HEK293 (cell line): ENCODE measurements at regions not wholly inside any gene's neighbourhood (a gene's known extent, or its start where the extent isn't known, plus 50 kb on each side); places are given as distances from the start of the nearest gene placed in this dataset.

ENCODE experiments used
- CTCF ChIA-PET: fragments of 350-600 bp; formaldehyde crosslinking; extraction: SDS; loops from one replicate; lab custom pipeline; 2021; ENCODE audit warnings: antibody characterized with exemption; lab: Yijun Ruan, JAX
- POLR2A ChIA-PET: fragments of 300-600 bp; formaldehyde crosslinking; extraction: SDS; loops from one replicate; lab custom pipeline; 2020; ENCODE audit warnings: antibody characterized with exemption, inconsistent platforms; lab: Yijun Ruan, JAX
- H3K27ac ChIP-seq: fragments of 200-500 bp; sonication (Bioruptor generic); 2 replicates; pipeline ENCODE4 v1.5.1; 2014; ENCODE audit warnings: low read depth, low read length, control low read depth, inconsistent platforms; ENCODE audit errors: extremely low read depth
- H3K36me3 ChIP-seq, 2 experiments: fragments of 200-500 bp in 1 of 2; sonication (Bioruptor generic) in 1 of 2; 1 replicate in 1 of 2; 2 replicates in 1 of 2; pipeline ENCODE4 v1.5.1; 2014 to 2017; ENCODE audit warnings: inconsistent platforms in 2 of 2, low read length in 2 of 2; ENCODE audit not compliant: control insufficient read depth in 2 of 2, insufficient read depth in 1 of 2
- H3K4me1 ChIP-seq: fragments of 200-500 bp; sonication (Bioruptor generic); 2 replicates; pipeline ENCODE4 v1.5.1; 2014; ENCODE audit warnings: mild to moderate bottlenecking, low read length, inconsistent platforms; ENCODE audit not compliant: control insufficient read depth, insufficient read depth
- H3K4me3 ChIP-seq: 2 replicates; pipeline ENCODE4 v1.5.1; 2011; ENCODE audit warnings: low read depth, mild to moderate bottlenecking, control low read depth, low read length, moderate library complexity
- H3K9me3 ChIP-seq: fragments of 200-500 bp; sonication (Bioruptor generic); 2 replicates; pipeline ENCODE4 v1.5.1; 2014; ENCODE audit warnings: low read depth, low read length, inconsistent platforms; ENCODE audit not compliant: control insufficient read depth, insufficient read depth
- AEBP2 ChIP-seq: fragments of 450-650 bp; formaldehyde crosslinking; IDR thresholded peaks from 2 replicates; pipeline ENCODE4 v1.5.1; 2016; ENCODE audit warnings: missing biosample characterization, missing genetic modification characterization, borderline replicate concordance
- GLI4 ChIP-seq: fragments of 450-650 bp; formaldehyde crosslinking; IDR thresholded peaks from 2 replicates; pipeline ENCODE4 v1.5.1; 2016; ENCODE audit warnings: missing biosample characterization, missing genetic modification characterization
- HIC1 ChIP-seq: fragments of 450-650 bp; formaldehyde crosslinking; IDR thresholded peaks from 2 replicates; pipeline ENCODE4 v1.5.1; 2016; ENCODE audit warnings: missing biosample characterization, missing genetic modification characterization
- KLF10 ChIP-seq: fragments of 450-650 bp; IDR thresholded peaks from 2 replicates; pipeline ENCODE4 v1.5.1; 2018; ENCODE audit warnings: missing biosample characterization, mild to moderate bottlenecking, missing genetic modification characterization
- KLF17 ChIP-seq: fragments of 450-650 bp; formaldehyde crosslinking; IDR thresholded peaks from 2 replicates; pipeline ENCODE4 v1.5.1; 2016; ENCODE audit warnings: missing biosample characterization, missing genetic modification characterization
- KLF8 ChIP-seq: fragments of 450-650 bp; formaldehyde crosslinking; IDR thresholded peaks from 2 replicates; pipeline ENCODE4 v1.5.1; 2016; ENCODE audit warnings: missing biosample characterization, missing genetic modification characterization
- OSR2 ChIP-seq: fragments of 450-650 bp; formaldehyde crosslinking; IDR thresholded peaks from 2 replicates; pipeline ENCODE4 v1.5.1; 2016; ENCODE audit warnings: missing biosample characterization, missing genetic modification characterization
- SP7 ChIP-seq: fragments of 450-650 bp; formaldehyde crosslinking; IDR thresholded peaks from 2 replicates; pipeline ENCODE4 v1.5.1; 2016; ENCODE audit warnings: missing biosample characterization, missing genetic modification characterization
- TCF7L2 ChIP-seq: IDR thresholded peaks from 2 replicates; pipeline ENCODE4 v1.6.1; 2011; ENCODE audit warnings: low read depth, mild to moderate bottlenecking, inconsistent platforms, low read length, moderate library complexity, borderline replicate concordance
- ZBTB10 ChIP-seq: fragments of 450-650 bp; formaldehyde crosslinking; IDR thresholded peaks from 2 replicates; pipeline ENCODE4 v1.5.1; 2016; ENCODE audit warnings: missing biosample characterization, missing genetic modification characterization
- ZNF184 ChIP-seq: fragments of 450-650 bp; IDR thresholded peaks from 2 replicates; pipeline ENCODE4 v1.5.1; 2018; ENCODE audit warnings: missing biosample characterization, mild to moderate bottlenecking, missing genetic modification characterization
- ZNF280D ChIP-seq: fragments of 450-650 bp; formaldehyde crosslinking; IDR thresholded peaks from 2 replicates; pipeline ENCODE4 v1.5.1; 2016; ENCODE audit warnings: missing biosample characterization, missing genetic modification characterization
- ZNF324 ChIP-seq: fragments of 450-650 bp; formaldehyde crosslinking; IDR thresholded peaks from 2 replicates; pipeline ENCODE4 v1.5.1; 2016; ENCODE audit warnings: missing biosample characterization, missing genetic modification characterization
- ZNF449 ChIP-seq: fragments of 450-650 bp; formaldehyde crosslinking; IDR thresholded peaks from 2 replicates; pipeline ENCODE4 v1.5.1; 2017; ENCODE audit warnings: missing biosample characterization, mild to moderate bottlenecking, missing genetic modification characterization, moderate library complexity
- ZNF501 ChIP-seq: fragments of 450-650 bp; formaldehyde crosslinking; IDR thresholded peaks from 2 replicates; pipeline ENCODE4 v1.5.1; 2016; ENCODE audit warnings: missing biosample characterization, missing genetic modification characterization
- ZNF654 ChIP-seq: fragments of 450-650 bp; formaldehyde crosslinking; IDR thresholded peaks from 2 replicates; pipeline ENCODE4 v1.5.1; 2016; ENCODE audit warnings: low read depth, missing biosample characterization, missing genetic modification characterization
- ZNF707 ChIP-seq: fragments of 450-650 bp; formaldehyde crosslinking; IDR thresholded peaks from 2 replicates; pipeline ENCODE4 v1.5.1; 2016; ENCODE audit warnings: missing biosample characterization, missing genetic modification characterization
- ZNF747 ChIP-seq: fragments of 450-650 bp; formaldehyde crosslinking; IDR thresholded peaks from 2 replicates; pipeline ENCODE4 v1.5.1; 2016; ENCODE audit warnings: missing biosample characterization, missing genetic modification characterization
- ZNF76 ChIP-seq: fragments of 450-650 bp; formaldehyde crosslinking; IDR thresholded peaks from 2 replicates; pipeline ENCODE4; 2016; ENCODE audit warnings: low read depth, missing biosample characterization, missing genetic modification characterization, borderline replicate concordance
- ZSCAN5A ChIP-seq: fragments of 450-650 bp; formaldehyde crosslinking; IDR thresholded peaks from 2 replicates; pipeline ENCODE4 v1.5.1; 2016; ENCODE audit warnings: missing biosample characterization, missing genetic modification characterization

- CTCF ChIA-PET = no interaction called here
- H3K27ac ChIP-seq = no peak overlapping the region
- POLR2A ChIA-PET = no interaction called here
- H3K36me3 ChIP-seq = no peaks in the 10 kb centered on the region
- no peak for TF ChIP-seq ZNF280D (tag by site-specific recombination)
- no peak for TF ChIP-seq HIC1 (tag by site-specific recombination)
- no peak for TF ChIP-seq OSR2 (tag by site-specific recombination)
- no peaks in the 10 kb centered on the region for H3K9me3 ChIP-seq
- H3K4me3 ChIP-seq = no peak overlapping the region
- H3K4me1 ChIP-seq = no peaks in the 10 kb centered on the region
Measured at GRCh38 chr3:177929310-177929709, 606.9 kb upstream of the KCNMB2 start.

GRCh38 chr3:177930771-177931170, 605.5 kb upstream of the KCNMB2 start:
- no peaks in the 10 kb centered on the region for H3K36me3 ChIP-seq
- no peaks in the 10 kb centered on the region for H3K4me1 ChIP-seq
- H3K4me3 ChIP-seq = no peak overlapping the region
- ChIA-PET CTCF (no interaction called here), POLR2A (no interaction called here)
- H3K27ac ChIP-seq = no peak overlapping the region
- H3K9me3 ChIP-seq = no peaks in the 10 kb centered on the region
- TF ChIP-seq ZNF324 (tag by site-specific recombination) = no peak
- TF ChIP-seq KLF17 (tag by site-specific recombination) = no peak
- TF ChIP-seq SP7 = no peak
- no peak for TF ChIP-seq ZNF654 (tag by site-specific recombination)
- no peak for TF ChIP-seq AEBP2 (tag by site-specific recombination)
- TF ChIP-seq KLF8 (tag by site-specific recombination) = no peak
- TF ChIP-seq ZNF747 (tag by site-specific recombination) = no peak
- TF ChIP-seq KLF10 = no peak
- TF ChIP-seq ZSCAN5A (tag by site-specific recombination) = no peak
- TF ChIP-seq ZBTB10 = no peak
- TF ChIP-seq GLI4 = no peak
- TF ChIP-seq ZNF707 = no peak
- TF ChIP-seq ZNF76 (tag by site-specific recombination) = no peak
- TF ChIP-seq ZNF449 (tag by site-specific recombination) = no peak
- no peak for TF ChIP-seq TCF7L2
- no peak for TF ChIP-seq ZNF501 (tag by site-specific recombination)
- no peak for TF ChIP-seq ZNF184 (tag by site-specific recombination)
